Testis (tissue), 2 donors: ENCODE measurements at regions not wholly inside any gene's neighbourhood (a gene's known extent, or its start where the extent isn't known, plus 50 kb on each side); places are given as distances from the start of the nearest gene placed in this dataset.

ENCODE experiments used
- CTCF ChIP-seq, 3 experiments: fragments of 450-650 bp in 2 of 3; fragments of 200-600 bp in 1 of 3; sonication (generic) in 1 of 3; IDR thresholded peaks; one replicate each; pipeline ENCODE4 v1.5.1; 2016 to 2019; ENCODE audit warnings: antibody characterized with exemption in 3 of 3, mild to moderate bottlenecking in 2 of 3, moderate library complexity in 1 of 3
- POLR2A ChIP-seq: fragments of 450-650 bp; IDR thresholded peaks from one replicate; pipeline ENCODE4 v1.6.1; 2017; ENCODE audit warnings: antibody characterized with exemption, mild to moderate bottlenecking, moderate library complexity

- TF ChIP-seq CTCF (IDR thresholded peaks at IDR 0.05) (no peak), POLR2A (no peak)
Measured at GRCh38 chrX:117834076-117834475, 282.5 kb downstream of the KLHL13 start.
